Upper lobe of left lung (tissue), 4 donors: ENCODE measurements at regions not wholly inside any gene's neighbourhood (a gene's known extent, or its start where the extent isn't known, plus 50 kb on each side); places are given as distances from the start of the nearest gene placed in this dataset.

Experiments
- POLR2A ChIP-seq, 4 donors: fragments of 450-650 bp; IDR thresholded peaks; one replicate each; pipeline ENCODE4 v1.5.1; 2016 to 2017; ENCODE audit warnings: antibody characterized with exemption in 4 of 4, mild to moderate bottlenecking in 2 of 4
- POLR2AphosphoS5 ChIP-seq, 2 donors: sonication (generic); formaldehyde crosslinking; IDR thresholded peaks; one replicate each; pipeline ENCODE4 v1.5.1; 2017; ENCODE audit warnings: antibody characterized with exemption in 2 of 2
- TF ChIP-seq, protein P1 (sequence below), 6 experiments: fragments of 450-650 bp in 4 of 6; fragments of 200-600 bp in 2 of 6; sonication (generic) in 2 of 6; IDR thresholded peaks; one replicate each; pipeline ENCODE4 v1.5.1; 2016 to 2019; ENCODE audit warnings: antibody characterized with exemption in 6 of 6

- TF ChIP-seq, protein P1, sequence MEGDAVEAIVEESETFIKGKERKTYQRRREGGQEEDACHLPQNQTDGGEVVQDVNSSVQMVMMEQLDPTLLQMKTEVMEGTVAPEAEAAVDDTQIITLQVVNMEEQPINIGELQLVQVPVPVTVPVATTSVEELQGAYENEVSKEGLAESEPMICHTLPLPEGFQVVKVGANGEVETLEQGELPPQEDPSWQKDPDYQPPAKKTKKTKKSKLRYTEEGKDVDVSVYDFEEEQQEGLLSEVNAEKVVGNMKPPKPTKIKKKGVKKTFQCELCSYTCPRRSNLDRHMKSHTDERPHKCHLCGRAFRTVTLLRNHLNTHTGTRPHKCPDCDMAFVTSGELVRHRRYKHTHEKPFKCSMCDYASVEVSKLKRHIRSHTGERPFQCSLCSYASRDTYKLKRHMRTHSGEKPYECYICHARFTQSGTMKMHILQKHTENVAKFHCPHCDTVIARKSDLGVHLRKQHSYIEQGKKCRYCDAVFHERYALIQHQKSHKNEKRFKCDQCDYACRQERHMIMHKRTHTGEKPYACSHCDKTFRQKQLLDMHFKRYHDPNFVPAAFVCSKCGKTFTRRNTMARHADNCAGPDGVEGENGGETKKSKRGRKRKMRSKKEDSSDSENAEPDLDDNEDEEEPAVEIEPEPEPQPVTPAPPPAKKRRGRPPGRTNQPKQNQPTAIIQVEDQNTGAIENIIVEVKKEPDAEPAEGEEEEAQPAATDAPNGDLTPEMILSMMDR (IDR thresholded peaks at IDR 0.05) = no peak
- TF ChIP-seq POLR2A (IDR thresholded peaks at IDR 0.05) (no peak), POLR2AphosphoS5 (IDR thresholded peaks at IDR 0.05) (no peak)
Observed at GRCh38 chr4:103895876-103896465, 176.2 kb upstream of the TACR3 start.
